ENCODE measurements at regions not wholly inside any gene's neighbourhood (a gene's known extent, or its start where the extent isn't known, plus 50 kb on each side); places are given as distances from the start of the nearest gene placed in this dataset.

DNA sequence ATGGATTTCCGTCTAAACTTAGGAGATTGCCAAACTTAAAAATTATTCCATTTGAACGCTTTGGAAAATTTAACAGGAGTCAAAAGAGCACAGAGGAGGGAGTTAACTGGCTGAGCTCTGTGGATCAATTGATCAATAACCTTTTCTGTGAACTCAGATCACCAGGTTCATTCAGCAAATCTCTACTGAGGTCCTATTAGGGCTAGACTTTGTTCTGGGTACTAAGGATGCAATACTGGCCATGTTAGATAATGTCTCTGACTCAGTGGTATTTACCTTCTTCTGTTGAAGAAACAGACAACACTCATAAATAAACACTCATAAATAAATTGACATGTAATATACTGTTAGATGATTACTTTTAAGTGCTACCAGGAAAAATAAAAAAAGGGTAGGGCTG lies 323.4 kb upstream of the SUCLG2 start:
- WGBS, 2 donors = 63 to 70% methylated on average over 2 of the region's 2 CpGs
- Histone ChIP-seq H3K4me1 (no peaks in the 10 kb centered on the region), H3K27ac (no peak overlapping the region), H3K36me3 (no peaks in the 10 kb centered on the region), H3K9me3 (no peaks in the 10 kb centered on the region), H3K4me3 (no peak overlapping the region), H3K27me3 (no peaks in the 10 kb centered on the region)
- intact Hi-C loops (cut with DNase I) = no loop called here
- DNase-seq = no peak
- no peak for TF ChIP-seq POLR2A (IDR thresholded peaks at IDR 0.05)
- TF ChIP-seq, protein P1, sequence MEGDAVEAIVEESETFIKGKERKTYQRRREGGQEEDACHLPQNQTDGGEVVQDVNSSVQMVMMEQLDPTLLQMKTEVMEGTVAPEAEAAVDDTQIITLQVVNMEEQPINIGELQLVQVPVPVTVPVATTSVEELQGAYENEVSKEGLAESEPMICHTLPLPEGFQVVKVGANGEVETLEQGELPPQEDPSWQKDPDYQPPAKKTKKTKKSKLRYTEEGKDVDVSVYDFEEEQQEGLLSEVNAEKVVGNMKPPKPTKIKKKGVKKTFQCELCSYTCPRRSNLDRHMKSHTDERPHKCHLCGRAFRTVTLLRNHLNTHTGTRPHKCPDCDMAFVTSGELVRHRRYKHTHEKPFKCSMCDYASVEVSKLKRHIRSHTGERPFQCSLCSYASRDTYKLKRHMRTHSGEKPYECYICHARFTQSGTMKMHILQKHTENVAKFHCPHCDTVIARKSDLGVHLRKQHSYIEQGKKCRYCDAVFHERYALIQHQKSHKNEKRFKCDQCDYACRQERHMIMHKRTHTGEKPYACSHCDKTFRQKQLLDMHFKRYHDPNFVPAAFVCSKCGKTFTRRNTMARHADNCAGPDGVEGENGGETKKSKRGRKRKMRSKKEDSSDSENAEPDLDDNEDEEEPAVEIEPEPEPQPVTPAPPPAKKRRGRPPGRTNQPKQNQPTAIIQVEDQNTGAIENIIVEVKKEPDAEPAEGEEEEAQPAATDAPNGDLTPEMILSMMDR (IDR thresholded peaks at IDR 0.05) = no peak

DNA sequence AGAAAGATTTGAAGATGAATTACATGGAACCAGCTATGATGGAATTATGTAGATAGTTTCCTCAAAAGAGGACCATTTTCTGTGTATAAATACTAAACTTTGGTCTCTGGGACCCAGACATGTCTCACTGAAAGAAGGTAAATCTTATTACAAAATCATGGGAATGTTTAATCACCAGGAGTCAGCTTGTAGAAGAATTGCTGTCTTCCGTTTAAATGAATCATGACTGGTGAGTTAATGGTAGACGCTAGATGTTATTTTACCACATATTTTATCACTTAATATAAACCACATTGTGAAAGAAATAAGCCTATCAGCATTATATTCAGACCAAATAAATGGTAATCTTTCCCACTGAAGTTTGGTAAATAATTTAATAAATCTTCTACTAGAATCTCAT lies 322.3 kb upstream of the SUCLG2 start:
- no peak for TF ChIP-seq POLR2A (IDR thresholded peaks at IDR 0.05)
- TF ChIP-seq, protein P1 (IDR thresholded peaks at IDR 0.05) = no peak
- H3K9me3 ChIP-seq = no peaks in the 10 kb centered on the region
- DNase-seq = no peak
- no peaks in the 10 kb centered on the region for H3K27me3 ChIP-seq
- H3K36me3 ChIP-seq = no peaks in the 10 kb centered on the region
- H3K4me1 ChIP-seq = no peaks in the 10 kb centered on the region
- WGBS, 2 donors = 78 to 83% methylated on average over 2 of the region's 2 CpGs
- H3K4me3 ChIP-seq = no peak overlapping the region
- no peak overlapping the region for H3K27ac ChIP-seq
- intact Hi-C loops (cut with DNase I) = no loop called here

DNA sequence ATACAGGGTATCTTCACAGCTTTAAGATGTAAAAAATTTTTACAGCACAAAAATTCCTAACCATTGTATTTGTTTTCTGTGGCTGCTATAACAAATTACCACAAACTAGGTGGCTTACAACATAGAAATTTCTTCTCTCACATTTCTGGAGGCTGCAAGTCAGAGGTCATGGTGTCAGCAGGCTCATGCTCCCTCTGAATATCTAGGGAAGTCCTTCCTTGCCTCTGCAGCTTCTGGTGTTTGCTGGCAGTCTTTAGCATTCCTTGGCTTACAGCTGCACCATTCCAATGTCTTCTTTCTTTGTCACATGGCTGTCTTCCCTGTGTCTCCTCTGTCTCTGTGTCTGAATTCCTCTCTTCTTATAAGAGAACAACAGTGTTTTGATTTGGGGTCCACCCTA lies 310.2 kb upstream of the SUCLG2 start:
- no peak overlapping the region for H3K27ac ChIP-seq
- no peaks in the 10 kb centered on the region for H3K27me3 ChIP-seq
- no peaks in the 10 kb centered on the region for H3K4me1 ChIP-seq
- no peak overlapping the region for H3K4me3 ChIP-seq
- intact Hi-C loops (cut with DNase I) = no loop called here
- no peak for DNase-seq
- TF ChIP-seq, protein P1 (IDR thresholded peaks at IDR 0.05) = no peak
- no peak for TF ChIP-seq POLR2A (IDR thresholded peaks at IDR 0.05)
- no peaks in the 10 kb centered on the region for H3K36me3 ChIP-seq
- H3K9me3 ChIP-seq = peaks cover 0 to 6% (median 0%) of the 10 kb centered on the region in 3 donors

DNA sequence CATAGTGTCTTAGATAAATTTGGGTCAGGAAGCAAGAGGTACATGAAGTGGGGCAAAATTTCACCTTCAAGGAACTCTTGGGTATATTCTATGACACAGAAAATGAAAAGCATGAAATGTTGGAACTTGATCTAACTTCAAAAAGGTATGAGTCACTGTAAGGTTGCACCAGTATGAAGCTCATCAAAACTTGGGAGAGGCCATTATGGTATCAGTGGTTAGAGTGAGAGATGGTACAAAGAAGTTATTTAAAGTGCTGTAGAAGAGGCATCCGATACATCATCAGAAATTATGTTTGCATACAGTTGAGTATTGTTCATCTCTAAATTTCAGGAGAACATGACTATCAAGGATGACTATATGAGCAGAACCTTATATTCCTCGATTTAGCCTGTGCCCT lies 302.9 kb upstream of the SUCLG2 start:
- H3K36me3 ChIP-seq = no peaks in the 10 kb centered on the region
- DNase-seq = no peak
- WGBS, 2 donors = 54 to 68% methylated on average over 2 of the region's 2 CpGs

DNA sequence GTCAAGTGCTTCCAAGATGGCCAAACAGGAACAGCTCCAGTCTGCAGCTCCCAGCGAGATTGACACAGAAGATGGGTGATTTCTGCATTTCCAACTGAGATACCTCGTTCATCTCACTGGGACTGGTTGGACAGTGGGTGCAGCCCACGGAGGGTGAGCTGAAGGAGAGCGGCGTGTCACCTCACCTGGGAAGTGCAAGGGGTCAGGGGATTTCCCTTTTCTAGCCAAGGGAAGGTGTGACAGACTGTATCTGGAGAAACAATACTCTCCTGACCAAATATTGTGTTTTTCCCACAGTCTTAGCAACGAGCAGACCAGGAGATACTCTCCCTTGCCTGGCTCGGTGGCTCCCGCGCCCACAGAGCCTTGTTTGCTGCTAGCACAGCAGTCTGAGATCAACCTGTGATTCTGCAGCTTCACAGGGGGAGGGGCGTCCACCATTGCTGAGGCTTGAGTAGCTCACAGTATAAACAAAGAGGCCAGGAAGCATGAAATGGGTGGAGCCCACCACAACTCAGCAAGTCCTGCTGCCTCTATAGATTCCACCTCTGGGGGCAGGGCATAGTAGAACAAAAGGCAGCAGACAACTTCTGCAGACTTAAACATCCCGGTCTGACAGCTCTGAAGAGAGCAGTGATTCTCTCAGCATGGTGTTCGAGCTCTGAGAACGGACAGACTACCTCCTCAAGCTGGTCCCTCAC lies 293.5 kb upstream of the SUCLG2 start:
- Histone ChIP-seq H3K4me3 (no peak overlapping the region), H3K9me3 (no peaks in the 10 kb centered on the region), H3K36me3 (no peaks in the 10 kb centered on the region), H3K27ac (no peak overlapping the region), H3K4me1 (no peaks in the 10 kb centered on the region), H3K27me3 (no peaks in the 10 kb centered on the region)
- no peak for TF ChIP-seq POLR2A (IDR thresholded peaks at IDR 0.05)
- TF ChIP-seq, protein P1 (IDR thresholded peaks at IDR 0.05) = no peak
- WGBS, 2 donors = 54 to 57% methylated on average over 6 to 11 of the region's 13 CpGs
- intact Hi-C loops (cut with DNase I) = no loop called here
- no peak for DNase-seq

More for the DNA sequence above, 302.9 kb upstream of the SUCLG2 start:
- no peak overlapping the region for H3K4me3 ChIP-seq
- H3K27me3 ChIP-seq = no peaks in the 10 kb centered on the region
- TF ChIP-seq, protein P1 (IDR thresholded peaks at IDR 0.05) = no peak
- no peak for TF ChIP-seq POLR2A (IDR thresholded peaks at IDR 0.05)
- intact Hi-C loops (cut with DNase I) = no loop called here
- H3K9me3 ChIP-seq = peaks cover 0 to 6% (median 4%) of the 10 kb centered on the region in 3 donors
- H3K27ac ChIP-seq = no peak overlapping the region
- no peaks in the 10 kb centered on the region for H3K4me1 ChIP-seq
